Common myeloid progenitor, CD34-positive (primary cell): ENCODE measurements at regions not wholly inside any gene's neighbourhood (a gene's known extent, or its start where the extent isn't known, plus 50 kb on each side); places are given as distances from the start of the nearest gene placed in this dataset.
"Not testable (repeated sequence)": the region's sequence is repeated elsewhere in the genome, so short reads cannot be mapped to it uniquely, and the experiment has no call there.

Experiments used
- CTCF ChIA-PET: fragments of 350-600 bp; sonication (Branson Sonifier 250); formaldehyde crosslinking; loops from one replicate; lab custom pipeline; 2021; ENCODE audit warnings: antibody characterized with exemption; lab: Charles Lee
- POLR2A ChIA-PET: fragments of 350-600 bp; sonication (Branson Sonifier 250); formaldehyde crosslinking; loops from one replicate; lab custom pipeline; 2021; ENCODE audit warnings: antibody characterized with exemption; lab: Charles Lee
- DNase-seq, 3 donors: peaks; one replicate each; pipeline versions ENCODE4 v3.0.0 to v3.0.0-alpha.2; 2013
- H3K27ac ChIP-seq, 2 experiments: 1 replicate in 1 of 2; 2 replicates in 1 of 2; pipeline ENCODE4 v1.7.0; 2013; ENCODE audit warnings: inconsistent platforms in 2 of 2, low read length in 2 of 2, mild to moderate bottlenecking in 2 of 2, low read depth in 1 of 2, moderate library complexity in 1 of 2; ENCODE audit not compliant: severe bottlenecking in 2 of 2, insufficient read depth in 1 of 2, poor library complexity in 1 of 2
- H3K27me3 ChIP-seq, 5 experiments: replicated peaks in 2 of 5; 1 replicate in 3 of 5; 2 replicates in 2 of 5; pipeline versions ENCODE4 v1.6.1 to v1.7.0; 2013; ENCODE audit warnings: low read length in 4 of 5, mild to moderate bottlenecking in 2 of 5, moderate library complexity in 2 of 5, inconsistent platforms in 1 of 5; ENCODE audit not compliant: insufficient read depth in 5 of 5, control insufficient read depth in 4 of 5
- H3K36me3 ChIP-seq, 4 experiments: 1 replicate in 2 of 4; 2 replicates in 2 of 4; pipeline versions ENCODE4 v1.6.1 to v1.7.0; 2013; ENCODE audit warnings: low read length in 3 of 4, control low read depth in 1 of 4, mild to moderate bottlenecking in 1 of 4; ENCODE audit not compliant: control insufficient read depth in 4 of 4, insufficient read depth in 4 of 4
- H3K4me1 ChIP-seq, 4 experiments: 1 replicate in 3 of 4; 2 replicates in 1 of 4; pipeline versions ENCODE4 v1.6.1 to v1.7.1; 2013; ENCODE audit warnings: low read length in 3 of 4, mild to moderate bottlenecking in 3 of 4, control low read depth in 1 of 4, inconsistent platforms in 1 of 4, moderate library complexity in 1 of 4; ENCODE audit not compliant: control insufficient read depth in 4 of 4, insufficient read depth in 4 of 4; ENCODE audit errors: control extremely low read depth in 1 of 4
- H3K4me3 ChIP-seq, 7 experiments: 1 replicate in 4 of 7; 2 replicates in 3 of 7; pipeline versions ENCODE4 v1.5.1 to v1.7.0; 2013; ENCODE audit warnings: mild to moderate bottlenecking in 7 of 7, low read length in 6 of 7, moderate library complexity in 6 of 7, inconsistent platforms in 2 of 7, low read depth in 2 of 7, control low read depth in 1 of 7; ENCODE audit not compliant: insufficient read depth in 4 of 7, control insufficient read depth in 1 of 7; ENCODE audit errors: extremely low read depth in 1 of 7
- H3K9me3 ChIP-seq, 5 experiments: 1 replicate in 4 of 5; 2 replicates in 1 of 5; pipeline versions ENCODE4 v1.6.1 to v1.7.1; 2013; ENCODE audit warnings: low read length in 4 of 5, mild to moderate bottlenecking in 2 of 5, inconsistent platforms in 1 of 5, low read depth in 1 of 5, moderate library complexity in 1 of 5; ENCODE audit not compliant: control insufficient read depth in 4 of 5, insufficient read depth in 2 of 5; ENCODE audit errors: control extremely low read depth in 1 of 5
- WGBS: methylation state at CpG from one replicate; pipeline ENCODE4 v1.1.5; 2013; ENCODE audit not compliant: insufficient coverage; 5-methylcytosine and 5-hydroxymethylcytosine counted together

GRCh38 chr5:82956600-82956999 is 120.6 kb downstream of the TMEM167A start:
- H3K36me3 ChIP-seq = no peaks in the 10 kb centered on the region
- POLR2A ChIA-PET = no interaction called here

GRCh38 chr5:82952326-82952725 is 124.9 kb downstream of the TMEM167A start:
- Histone ChIP-seq H3K9me3 (peaks cover 0 to 22% (median 4%) of the 10 kb centered on the region in 5 experiments), H3K36me3 (no peaks in the 10 kb centered on the region), H3K27me3 (no peaks in the 10 kb centered on the region), H3K27ac (no peak overlapping the region), H3K4me1 (no peaks in the 10 kb centered on the region), H3K4me3 (no peak overlapping the region)
- POLR2A ChIA-PET = no interaction called here
- CTCF ChIA-PET = no interaction called here
- DNase-seq = no peak
- no CpG with 5 or more reads among the region's 1 CpG for WGBS

More at GRCh38 chr5:82956600-82956999, 120.6 kb downstream of the TMEM167A start:
- CTCF ChIA-PET = no interaction called here
- H3K4me3 ChIP-seq = no peak overlapping the region
- no peak overlapping the region for H3K27ac ChIP-seq
- peak; percentile 2 to 35 (median 20) for DNase-seq
- H3K4me1 ChIP-seq = no peaks in the 10 kb centered on the region
- no peaks in the 10 kb centered on the region for H3K27me3 ChIP-seq
- H3K9me3 ChIP-seq = peaks cover 0 to 25% (median 4%) of the 10 kb centered on the region in 5 experiments

GRCh38 chr5:82944267-82944666 is 132.9 kb downstream of the TMEM167A start:
- DNase-seq, H3K9me3 ChIP-seq, POLR2A ChIA-PET, H3K27me3 ChIP-seq, CTCF ChIA-PET, H3K4me1 ChIP-seq, H3K36me3 ChIP-seq, H3K27ac ChIP-seq, H3K4me3 ChIP-seq: not testable (repeated sequence)
- 95% methylated on average over 8 of the region's 8 CpGs for WGBS

GRCh38 chr5:82942083-82942881 is 134.9 kb downstream of the TMEM167A start:
- Histone ChIP-seq H3K4me3 (no peak overlapping the region), H3K9me3 (peaks cover 0 to 4% (median 0%) of the 10 kb centered on the region in 5 experiments), H3K36me3 (no peaks in the 10 kb centered on the region), H3K27ac (no peak overlapping the region), H3K27me3 (no peaks in the 10 kb centered on the region), H3K4me1 (peaks cover 0 to 4% (median 2%) of the 10 kb centered on the region in 4 experiments)
- ChIA-PET POLR2A (interaction anchor here (0.6 kb wide), 1 partner anchor 210 kb away, joined by 4 read pairs; no protein-coding TSS in a partner anchor), CTCF (no interaction called here)
- peak; percentile 14 to 84 (median 73) for DNase-seq
- no CpG with 5 or more reads among the region's 1 CpG for WGBS

- no CpG with 5 or more reads among the region's 4 CpGs for WGBS
- Histone ChIP-seq H3K27ac (no peak overlapping the region), H3K27me3 (no peaks in the 10 kb centered on the region), H3K4me3 (no peak overlapping the region), H3K4me1 (peaks cover 0 to 4% (median 2%) of the 10 kb centered on the region in 4 experiments), H3K9me3 (no peaks in the 10 kb centered on the region), H3K36me3 (no peaks in the 10 kb centered on the region)
- CTCF ChIA-PET = interaction anchor here (1.0 to 1.1 kb wide), 2 partner anchors 29 to 47 kb away, joined by 3 read pairs; no protein-coding TSS in a partner anchor
- no peak for DNase-seq
- POLR2A ChIA-PET = no interaction called here
Measured at GRCh38 chr5:82938901-82939725, 138.1 kb downstream of the TMEM167A start.

- H3K9me3 ChIP-seq, H3K27ac ChIP-seq, DNase-seq, H3K4me3 ChIP-seq, H3K36me3 ChIP-seq, CTCF ChIA-PET, H3K27me3 ChIP-seq, POLR2A ChIA-PET, H3K4me1 ChIP-seq: not testable (repeated sequence)
- 97% methylated on average over 11 of the region's 28 CpGs for WGBS
Measured at GRCh38 chr5:82932473-82933220, 144.5 kb downstream of the TMEM167A start.
